ENCODE measurements at regions not wholly inside any gene's neighbourhood (a gene's known extent, or its start where the extent isn't known, plus 50 kb on each side); places are given as distances from the start of the nearest gene placed in this dataset.

DNA sequence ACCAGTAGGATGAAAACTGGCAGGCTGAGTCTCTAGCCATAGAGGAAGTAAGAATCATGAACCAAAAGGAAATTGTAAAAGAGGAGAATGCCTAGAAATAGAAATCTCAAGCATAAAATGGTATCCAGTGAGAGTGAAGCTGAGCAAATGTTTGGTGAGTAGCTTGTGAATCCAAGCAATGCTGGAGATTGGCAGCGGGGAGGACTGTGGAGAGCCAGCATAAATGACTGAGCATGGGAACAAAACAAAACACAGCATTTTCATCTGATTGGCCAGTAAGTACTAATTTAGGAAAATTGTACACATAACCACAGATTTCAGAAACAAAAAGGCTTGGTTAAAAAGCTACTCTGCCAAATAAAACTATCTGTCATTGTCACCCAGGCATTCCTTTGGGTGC lies 390.0 kb downstream of the STK39 start:
- H3K4me3 ChIP-seq (ENCODE audit: low read length) = no peak overlapping the region
- TF ChIP-seq EZH2 (optimal IDR thresholded peaks at IDR 0.05; ENCODE audit: low read depth, low read length) = no peak
- no peak for TF ChIP-seq CTCF (IDR thresholded peaks at IDR 0.05; ENCODE audit: low read length)
- TF ChIP-seq EZH2phosphoT487 (IDR thresholded peaks at IDR 0.05; ENCODE audit: low read length) = no peak
- no peaks in the 10 kb centered on the region for H3K9me3 ChIP-seq (replicated peaks; ENCODE audit: insufficient read depth, low read length)

DNA sequence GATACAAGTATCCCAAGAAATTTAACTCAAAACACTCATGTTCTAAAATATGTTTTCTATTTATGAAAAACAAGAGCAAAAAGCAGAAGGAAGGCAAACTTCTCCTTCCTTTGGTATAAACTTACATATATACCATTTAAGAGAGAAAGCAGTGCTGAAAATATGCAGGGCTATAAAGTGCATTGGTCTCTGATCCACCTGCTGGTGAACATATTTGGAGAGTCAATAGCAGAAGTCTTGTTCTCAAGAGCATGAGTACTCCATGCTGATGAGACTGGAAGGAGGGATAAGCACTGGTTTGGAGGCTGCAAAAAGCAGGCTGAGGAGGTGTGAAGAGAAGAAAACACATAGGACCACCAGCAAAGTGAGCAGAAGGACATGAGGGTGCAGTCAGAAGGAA lies 391.2 kb downstream of the STK39 start:
- TF ChIP-seq EZH2 (optimal IDR thresholded peaks at IDR 0.05; ENCODE audit: low read depth, low read length) (no peak), CTCF (IDR thresholded peaks at IDR 0.05; ENCODE audit: low read length) (no peak), EZH2phosphoT487 (IDR thresholded peaks at IDR 0.05; ENCODE audit: low read length) (no peak)
- Histone ChIP-seq H3K79me2 (ENCODE audit: low read length) (no peaks in the 10 kb centered on the region), H3K27me3 (replicated peaks; ENCODE audit: insufficient read depth, low read length) (no peaks in the 10 kb centered on the region), H4K20me1 (ENCODE audit: insufficient read depth, low read length) (no peaks in the 10 kb centered on the region), H3K4me2 (ENCODE audit: low read depth, low read length) (no peak overlapping the region), H3K9me3 (replicated peaks; ENCODE audit: insufficient read depth, low read length) (no peaks in the 10 kb centered on the region), H3K9ac (ENCODE audit: low read length) (no peak overlapping the region), H3K4me3 (ENCODE audit: low read length) (no peak overlapping the region), H3K9me2 (replicated peaks; ENCODE audit: insufficient read depth, low read length) (no peaks in the 10 kb centered on the region), H3K4me1 (ENCODE audit: low read length) (no peaks in the 10 kb centered on the region), H2AFZ (ENCODE audit: low read length) (no peak overlapping the region), H3K36me3 (replicated peaks; ENCODE audit: insufficient read depth, low read length) (no peaks in the 10 kb centered on the region), H3F3A (ENCODE audit: insufficient read depth, low read length) (no peaks in the 10 kb centered on the region), H3K27ac (ENCODE audit: low read length) (no peak overlapping the region)
- no peak for DNase-seq

More for the DNA sequence above, 390.0 kb downstream of the STK39 start:
- Histone ChIP-seq H3K4me1 (ENCODE audit: low read length) (no peaks in the 10 kb centered on the region), H3F3A (ENCODE audit: insufficient read depth, low read length) (no peaks in the 10 kb centered on the region), H4K20me1 (ENCODE audit: insufficient read depth, low read length) (no peaks in the 10 kb centered on the region), H3K4me2 (ENCODE audit: low read depth, low read length) (no peak overlapping the region), H3K9me2 (replicated peaks; ENCODE audit: insufficient read depth, low read length) (no peaks in the 10 kb centered on the region), H3K27ac (ENCODE audit: low read length) (no peak overlapping the region), H3K27me3 (replicated peaks; ENCODE audit: insufficient read depth, low read length) (no peaks in the 10 kb centered on the region), H3K36me3 (replicated peaks; ENCODE audit: insufficient read depth, low read length) (no peaks in the 10 kb centered on the region), H2AFZ (ENCODE audit: low read length) (no peak overlapping the region), H3K79me2 (ENCODE audit: low read length) (no peaks in the 10 kb centered on the region), H3K9ac (ENCODE audit: low read length) (no peak overlapping the region)
- DNase-seq = no peak

- H3K27me3 ChIP-seq (replicated peaks; ENCODE audit: insufficient read depth, low read length) = no peaks in the 10 kb centered on the region
- H4K20me1 ChIP-seq (ENCODE audit: insufficient read depth, low read length) = no peaks in the 10 kb centered on the region
- no peaks in the 10 kb centered on the region for H3K9me3 ChIP-seq (replicated peaks; ENCODE audit: insufficient read depth, low read length)
- no peak overlapping the region for H2AFZ ChIP-seq (ENCODE audit: low read length)
- no peaks in the 10 kb centered on the region for H3K79me2 ChIP-seq (ENCODE audit: low read length)
- no peak for DNase-seq
- no peak overlapping the region for H3K4me2 ChIP-seq (ENCODE audit: low read depth, low read length)
- H3F3A ChIP-seq (ENCODE audit: insufficient read depth, low read length) = no peaks in the 10 kb centered on the region
- no peaks in the 10 kb centered on the region for H3K4me1 ChIP-seq (ENCODE audit: low read length)
- TF ChIP-seq CTCF (IDR thresholded peaks at IDR 0.05; ENCODE audit: low read length) (no peak), EZH2 (optimal IDR thresholded peaks at IDR 0.05; ENCODE audit: low read depth, low read length) (no peak), EZH2phosphoT487 (IDR thresholded peaks at IDR 0.05; ENCODE audit: low read length) (no peak)
- H3K36me3 ChIP-seq (replicated peaks; ENCODE audit: insufficient read depth, low read length) = no peaks in the 10 kb centered on the region
- no peak overlapping the region for H3K27ac ChIP-seq (ENCODE audit: low read length)
- no peaks in the 10 kb centered on the region for H3K9me2 ChIP-seq (replicated peaks; ENCODE audit: insufficient read depth, low read length)
- no peak overlapping the region for H3K9ac ChIP-seq (ENCODE audit: low read length)
- H3K4me3 ChIP-seq (ENCODE audit: low read length) = no peak overlapping the region
Measured at GRCh38 chr2:167855211-167855610, 392.2 kb downstream of the STK39 start.

Measured in MM.1S (cell line).